CD4-positive, alpha-beta T cell treated with Interleukin-12 subunit alpha and Interleukin-12 subunit beta, for 1 hour (primary cell): ENCODE measurements at regions not wholly inside any gene's neighbourhood (a gene's known extent, or its start where the extent isn't known, plus 50 kb on each side); places are given as distances from the start of the nearest gene placed in this dataset.

ENCODE experiments used
- DNase-seq: peaks from one replicate; pipeline ENCODE4 v3.0.0-alpha.2; 2020

DNA sequence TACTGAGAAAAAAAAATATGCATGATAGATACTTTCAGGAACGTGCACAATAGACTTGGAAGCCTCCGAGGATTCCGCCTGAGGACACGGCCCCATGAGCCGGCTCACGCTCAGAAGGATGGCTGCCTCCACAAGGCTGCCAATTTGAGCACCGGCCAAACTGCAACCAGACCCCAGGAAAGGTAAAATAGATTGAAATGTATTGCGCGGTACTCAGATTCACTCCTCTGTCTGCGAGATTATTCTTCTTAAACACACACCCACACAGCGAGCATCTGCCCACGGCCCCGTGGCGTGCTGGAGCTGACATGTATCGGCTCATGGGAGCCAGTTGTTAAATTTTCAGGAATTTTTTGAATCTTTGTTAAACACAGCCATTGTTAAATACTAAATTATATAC lies 653.2 kb upstream of the MKI67 start:
- DNase-seq, result no peak

DNA sequence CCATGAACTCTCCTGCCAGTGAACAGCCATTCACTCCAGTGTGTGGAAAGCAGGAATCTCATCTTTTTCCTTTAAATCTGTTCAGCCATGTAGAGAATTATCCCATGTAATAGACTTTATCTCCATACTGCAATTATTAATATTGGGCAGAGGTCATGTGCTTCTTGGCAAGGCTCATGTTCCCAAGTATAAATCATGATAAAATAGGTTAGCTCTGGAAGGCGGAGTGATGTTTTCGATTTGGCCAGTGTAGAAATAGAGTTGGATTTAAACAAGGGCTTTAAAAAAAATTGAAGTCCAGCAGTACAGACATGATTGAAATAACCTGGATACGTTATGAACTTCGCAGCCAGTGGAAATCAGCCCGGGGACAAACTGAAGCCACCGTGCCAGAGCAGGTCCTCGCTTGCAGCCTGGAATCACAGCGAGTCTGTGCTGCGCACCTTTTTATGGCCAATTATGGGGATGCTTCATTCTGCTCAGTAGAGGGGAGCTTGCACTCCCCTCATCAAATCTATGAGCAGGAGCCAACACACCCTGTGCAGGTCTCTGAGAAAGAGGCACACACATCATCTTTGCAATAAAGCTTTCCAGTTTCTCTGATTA lies 654.0 kb upstream of the MKI67 start:
- no peak for DNase-seq

DNA sequence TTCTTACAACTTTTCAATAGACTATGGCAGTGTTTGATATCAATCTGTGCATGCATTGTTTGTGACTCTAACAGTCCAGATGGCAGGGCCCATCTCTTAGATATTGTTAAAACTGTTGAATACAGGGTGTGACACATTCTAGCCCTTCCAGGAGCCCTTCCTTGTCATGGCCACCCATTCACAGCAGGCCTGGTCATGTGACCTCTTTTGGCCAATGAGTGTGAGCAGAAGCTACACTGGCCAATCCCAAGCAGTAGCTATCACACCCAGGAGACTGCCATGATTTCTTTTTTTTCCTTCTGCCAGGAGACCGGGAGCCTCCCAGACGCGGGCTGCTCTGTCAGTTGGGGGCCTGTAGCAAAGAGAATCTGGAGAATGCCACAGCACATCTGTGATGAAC lies 655.4 kb upstream of the MKI67 start:
- no peak for DNase-seq

DNA sequence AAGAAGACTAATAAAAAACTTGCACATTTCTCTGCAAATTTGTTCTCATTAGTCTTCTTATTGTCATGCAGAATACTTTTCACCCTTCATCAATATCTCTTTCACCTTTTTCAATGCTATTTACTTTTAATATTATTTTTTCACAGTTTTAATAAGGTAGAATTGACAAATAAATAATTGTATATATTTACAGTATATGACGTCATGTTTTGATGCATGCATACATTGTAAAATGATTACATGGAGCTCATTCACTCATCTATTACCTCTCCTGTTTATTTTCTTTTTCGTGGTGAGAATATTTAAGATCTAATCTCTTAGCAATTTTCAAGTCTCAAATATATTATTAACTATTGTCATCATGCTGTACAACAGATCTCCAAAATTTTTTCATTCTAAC lies 658.2 kb upstream of the MKI67 start:
- DNase-seq, result no peak

DNA sequence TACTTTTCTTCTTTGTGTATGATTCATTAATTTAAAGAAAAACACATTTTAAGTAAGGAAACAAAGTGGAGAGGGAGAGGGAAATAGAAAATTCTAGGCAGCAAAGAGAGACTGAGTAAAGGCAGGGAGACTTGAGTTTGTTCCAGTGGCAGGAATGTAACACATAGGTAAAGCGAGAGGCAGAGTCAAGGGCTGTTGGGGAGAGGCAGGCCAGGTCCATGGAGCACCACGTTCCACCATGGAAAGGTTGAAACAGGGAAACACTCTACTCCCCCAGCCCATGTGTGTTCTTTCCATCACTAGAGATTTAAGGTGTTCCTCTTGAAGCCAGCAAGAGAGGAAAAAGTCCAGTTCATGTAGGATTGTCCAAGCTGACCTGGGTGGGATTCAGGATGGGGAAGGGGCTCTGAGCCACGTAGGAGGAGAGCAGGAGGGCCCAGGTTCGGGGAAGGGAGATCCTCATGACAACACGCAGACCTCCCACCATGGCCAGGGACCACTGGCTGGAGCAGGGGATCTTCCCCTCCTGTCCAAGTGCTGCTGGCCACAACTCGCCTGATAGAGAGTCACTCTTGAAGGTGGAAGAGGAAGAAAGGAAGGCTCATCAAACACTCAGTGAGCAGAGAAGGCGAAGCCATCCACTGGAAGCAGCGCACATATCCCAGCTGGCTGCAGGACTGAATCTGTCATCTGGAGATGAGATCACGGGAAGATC lies 666.4 kb upstream of the MKI67 start:
- DNase-seq, result no peak

DNA sequence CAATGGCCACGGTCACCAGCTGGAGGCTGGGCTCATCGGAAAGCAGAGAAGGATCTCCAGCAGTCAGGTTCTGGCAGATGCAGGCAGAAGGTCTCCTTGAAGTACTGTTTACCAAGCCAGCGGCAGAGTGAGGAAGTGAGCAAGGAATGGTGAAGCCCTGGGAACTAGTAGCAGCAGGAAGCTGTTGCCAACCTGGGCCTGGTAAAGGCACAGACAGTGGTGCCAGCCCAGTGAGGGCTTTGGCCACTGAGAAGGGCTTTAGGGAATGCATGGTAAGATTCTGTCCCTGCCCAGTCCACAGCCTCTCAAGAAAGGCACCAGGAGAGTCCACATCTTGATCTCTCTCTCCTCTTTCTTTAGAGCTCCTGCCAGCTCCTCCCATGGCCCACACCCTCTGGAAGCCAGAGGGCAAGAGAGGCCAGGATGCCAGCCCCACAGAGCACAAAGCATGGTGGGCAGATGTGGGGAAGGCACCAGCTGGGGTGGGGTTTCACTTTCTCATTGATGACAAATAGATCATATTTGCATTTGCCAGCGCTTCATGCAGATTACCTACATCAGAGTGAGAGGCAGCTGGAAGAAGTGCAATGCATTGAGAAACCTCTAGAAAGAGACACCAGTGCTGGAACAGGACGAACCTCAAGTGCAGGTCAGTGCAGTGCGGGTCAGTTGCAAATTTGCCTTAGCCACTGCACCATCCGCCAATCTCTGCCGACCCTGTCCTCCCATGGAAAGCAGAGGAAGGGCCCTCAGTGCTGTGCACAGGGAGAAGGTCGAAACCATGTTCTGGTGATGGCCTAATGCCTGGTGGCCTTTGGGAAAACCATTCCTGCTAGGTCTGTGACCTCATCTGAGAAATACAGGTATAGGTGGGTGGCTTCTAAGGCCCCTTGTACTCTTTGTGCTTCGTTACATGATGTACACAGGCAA lies 667.8 kb upstream of the MKI67 start:
- DNase-seq, result no peak

DNA sequence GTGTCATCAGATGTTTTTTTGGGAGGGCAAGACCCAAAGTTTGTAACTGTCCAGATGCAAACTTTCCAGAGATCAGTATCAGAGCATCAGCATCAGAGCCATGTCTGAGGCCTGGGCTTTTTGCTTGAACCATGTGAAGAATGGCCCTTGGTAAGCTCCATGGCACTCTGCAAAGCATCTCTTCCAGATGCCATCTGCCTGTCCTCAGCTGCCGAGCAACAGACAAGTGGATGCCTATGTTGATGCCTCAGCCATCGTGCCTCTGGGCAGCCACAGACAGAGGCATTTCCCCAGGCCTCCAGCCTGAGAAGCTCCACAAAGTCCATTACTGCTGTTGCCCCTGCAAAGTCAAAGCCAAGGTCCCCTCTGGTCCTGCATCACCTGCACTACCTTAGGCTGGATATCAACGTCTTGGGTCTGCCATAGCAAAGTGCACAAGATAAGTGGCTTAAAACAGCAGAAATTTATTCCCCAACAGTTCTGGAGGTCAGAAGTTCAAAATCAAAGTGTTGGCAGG lies 670.2 kb upstream of the MKI67 start:
- no peak for DNase-seq

DNA sequence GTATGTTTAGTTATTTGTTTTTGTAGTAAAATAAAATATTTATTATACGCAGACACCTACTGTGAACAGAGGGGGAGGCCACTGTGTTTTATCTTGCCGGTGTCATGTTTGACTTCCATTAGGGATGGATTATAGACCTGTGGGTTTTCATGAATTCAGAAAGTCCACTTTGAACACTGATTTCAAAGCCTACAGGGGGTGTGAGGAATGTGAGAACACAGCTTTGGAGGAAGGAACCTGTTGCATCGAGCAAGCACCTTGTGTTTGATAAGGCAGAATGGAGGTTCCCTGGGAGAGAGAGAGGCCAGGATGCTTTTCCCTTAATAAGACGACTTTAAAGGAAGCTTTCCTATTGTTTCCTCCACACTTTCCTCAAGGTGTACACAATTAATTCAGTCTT lies 665.0 kb upstream of the MGMT start:
- no peak for DNase-seq

DNA sequence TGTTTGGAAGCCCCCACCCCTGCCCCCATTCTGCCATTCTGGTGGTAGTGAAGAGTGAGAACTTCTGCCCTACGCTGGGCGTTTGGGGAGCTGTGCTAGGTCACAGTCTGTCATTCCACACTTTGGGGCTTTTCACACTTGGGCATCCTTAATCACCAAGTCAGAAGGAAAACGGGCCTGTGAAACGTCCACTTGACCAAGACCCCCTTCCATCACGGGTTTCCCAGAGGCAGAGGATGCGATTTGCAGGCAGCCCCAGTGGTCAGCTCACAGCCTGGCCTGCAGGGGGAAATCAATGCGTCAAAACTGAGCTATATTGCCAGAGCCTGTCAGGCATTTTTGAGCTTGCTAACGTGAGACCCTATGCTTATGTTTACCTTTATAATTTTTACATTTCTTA lies 663.3 kb upstream of the MGMT start:
- DNase-seq, result no peak

DNA sequence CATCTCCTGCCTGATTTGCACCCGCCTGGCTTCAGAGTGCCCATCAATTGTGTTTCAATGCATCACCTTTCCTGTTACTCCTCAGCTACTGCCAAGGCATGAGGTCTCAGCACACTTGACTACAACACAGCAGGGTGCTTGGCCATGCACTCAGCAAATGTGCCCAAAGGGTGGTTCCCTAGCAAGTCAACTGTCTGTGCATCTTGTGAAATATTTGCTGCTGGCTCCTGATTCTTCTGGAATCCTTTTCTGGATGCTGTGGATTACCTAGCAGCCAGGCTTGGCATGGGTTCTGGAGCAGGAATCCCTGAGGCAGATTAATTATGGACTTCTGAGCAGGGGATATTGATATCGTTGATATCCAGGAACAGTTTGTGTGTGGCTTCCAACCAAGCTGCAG lies 662.6 kb upstream of the MGMT start:
- no peak for DNase-seq

DNA sequence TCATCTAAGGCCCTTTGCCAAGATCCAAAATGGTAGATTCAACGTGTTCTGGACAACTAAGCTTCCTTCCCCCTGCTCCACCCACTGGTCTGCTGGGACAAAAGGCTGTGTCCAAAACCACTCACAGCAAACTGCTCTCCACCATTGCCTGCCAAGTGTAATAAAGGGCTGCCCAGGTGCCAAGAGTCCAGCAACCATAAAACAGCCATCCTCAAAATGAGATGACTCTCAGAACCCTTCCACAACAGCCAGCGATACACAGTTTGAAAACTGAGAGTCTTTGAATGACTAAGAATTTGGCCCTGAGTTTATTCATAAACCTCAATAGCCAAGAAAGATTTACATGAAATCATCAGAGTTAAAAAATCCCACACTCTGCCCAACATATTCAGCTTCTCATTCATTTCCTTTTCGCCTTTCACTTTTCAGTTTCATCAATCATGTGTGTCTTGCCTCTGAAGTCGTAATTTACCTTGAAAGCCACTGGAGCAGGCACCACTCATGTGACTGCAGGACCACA lies 658.1 kb upstream of the MGMT start:
- no peak for DNase-seq

DNA sequence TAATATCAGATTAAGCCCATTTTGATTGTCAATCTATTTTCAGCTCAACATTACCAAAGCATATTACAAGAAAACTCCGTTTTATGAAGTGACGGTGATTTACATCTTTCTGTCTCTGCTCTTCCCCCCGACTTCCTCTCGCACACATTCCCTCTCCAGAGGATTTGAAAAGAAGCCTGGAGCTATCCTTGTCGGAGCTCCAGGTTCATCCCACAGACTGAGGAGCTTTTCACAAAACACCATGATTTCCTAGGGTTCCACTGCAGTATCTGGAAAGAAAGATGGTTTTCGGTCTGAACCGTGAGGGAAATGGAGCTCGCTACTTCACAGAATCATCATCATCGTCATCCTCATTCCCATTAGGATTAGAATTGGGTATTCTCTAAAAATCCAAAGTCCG lies 655.5 kb upstream of the MGMT start:
- no peak for DNase-seq

DNA sequence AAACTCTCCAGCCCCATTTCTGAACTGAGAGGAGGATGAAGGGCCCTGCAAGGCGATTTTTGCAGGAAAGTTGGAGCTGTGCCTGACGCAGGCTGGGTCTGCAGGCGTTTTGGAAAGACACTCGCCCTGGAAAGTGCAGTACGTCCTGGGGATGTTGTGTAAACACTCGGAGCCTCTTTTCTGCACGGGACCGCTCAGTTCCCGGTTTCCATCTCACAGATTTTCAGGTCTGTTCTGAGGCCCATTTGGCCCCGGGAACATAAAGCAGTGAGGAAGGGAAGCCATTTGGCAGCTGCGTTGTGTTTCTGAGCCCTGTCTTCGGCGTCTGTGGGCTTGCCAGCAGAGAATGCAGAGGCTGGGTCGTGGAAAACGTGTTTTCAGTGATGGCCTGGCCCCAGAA lies 655.0 kb upstream of the MGMT start:
- no peak for DNase-seq

DNA sequence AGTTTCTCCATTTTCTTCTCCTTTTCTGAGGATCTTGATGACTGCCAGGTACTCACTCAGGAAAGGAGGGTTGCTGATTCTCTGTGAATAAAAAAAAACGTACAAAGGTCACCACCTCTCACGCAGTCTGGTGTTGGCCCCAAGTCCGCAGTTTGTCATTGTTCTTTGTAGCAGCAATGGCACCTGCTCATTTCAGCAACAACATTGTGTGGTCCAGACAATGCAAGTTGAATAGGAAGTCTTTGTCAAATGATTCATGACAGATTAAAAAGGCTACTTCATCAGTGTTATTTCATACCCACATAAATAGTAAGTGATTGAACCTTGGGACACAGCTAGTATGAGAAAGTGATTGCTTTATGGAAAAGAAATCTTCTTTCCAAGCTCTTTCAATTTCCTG lies 653.5 kb upstream of the MGMT start:
- no peak for DNase-seq

DNA sequence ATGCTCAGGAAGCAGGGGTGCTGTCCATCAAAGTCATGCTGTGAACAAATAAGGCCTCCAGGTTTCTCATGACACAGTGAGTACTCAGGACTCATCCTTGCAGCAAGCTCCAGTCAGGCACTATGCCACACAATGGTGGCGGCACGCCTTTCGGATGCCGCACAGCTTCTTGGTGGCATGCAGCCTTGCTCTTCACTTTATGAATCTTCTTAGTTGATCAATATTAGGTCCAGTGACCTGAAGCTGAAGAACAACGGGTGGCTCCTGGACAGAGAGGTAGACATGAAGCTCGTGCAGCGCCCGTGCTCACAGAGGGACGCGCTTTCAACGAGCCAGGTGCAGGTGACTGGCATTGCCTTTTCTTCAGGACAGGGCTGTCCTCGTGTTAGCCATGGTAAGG lies 653.0 kb upstream of the MGMT start:
- DNase-seq, result no peak

DNA sequence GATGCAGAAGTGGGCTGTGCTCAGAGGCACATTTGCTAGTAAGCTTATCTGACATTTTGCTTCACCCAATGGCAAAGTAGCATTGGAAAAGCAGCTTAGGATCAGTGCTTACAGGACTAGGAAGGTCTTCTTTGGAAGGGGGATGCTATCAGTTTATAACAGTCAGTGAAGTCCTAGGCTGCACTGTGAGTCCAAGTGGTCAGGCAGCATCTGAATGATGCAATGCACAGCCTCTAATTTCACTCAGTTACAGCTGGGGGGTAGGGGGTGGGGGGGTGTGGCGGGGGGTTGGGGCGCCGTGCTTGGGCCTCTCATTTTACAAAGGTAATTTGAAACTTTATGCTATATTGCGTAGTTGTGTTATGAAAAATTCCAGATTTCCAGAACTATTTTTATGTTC lies 652.3 kb upstream of the MGMT start:
- DNase-seq, result no peak

DNA sequence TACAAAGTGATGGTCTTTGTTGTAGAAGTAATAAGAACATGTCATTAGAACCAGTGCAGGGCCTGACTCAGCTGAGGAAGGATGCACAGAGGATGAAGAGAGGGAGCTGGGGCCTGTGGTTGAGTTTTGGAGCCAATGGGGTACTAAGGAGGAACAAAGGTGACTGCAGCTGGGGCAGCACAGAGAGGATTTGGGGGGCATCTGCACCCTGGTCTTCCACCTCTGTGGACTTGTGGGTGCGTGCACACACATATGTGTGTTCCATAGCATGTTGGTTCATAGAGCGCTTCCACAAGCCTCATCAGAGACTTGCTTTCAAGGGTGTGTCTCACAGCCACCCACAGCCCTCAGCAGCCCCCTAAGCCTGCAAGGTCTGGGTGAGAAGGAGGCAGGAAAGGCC lies 650.3 kb upstream of the MGMT start:
- no peak for DNase-seq

DNA sequence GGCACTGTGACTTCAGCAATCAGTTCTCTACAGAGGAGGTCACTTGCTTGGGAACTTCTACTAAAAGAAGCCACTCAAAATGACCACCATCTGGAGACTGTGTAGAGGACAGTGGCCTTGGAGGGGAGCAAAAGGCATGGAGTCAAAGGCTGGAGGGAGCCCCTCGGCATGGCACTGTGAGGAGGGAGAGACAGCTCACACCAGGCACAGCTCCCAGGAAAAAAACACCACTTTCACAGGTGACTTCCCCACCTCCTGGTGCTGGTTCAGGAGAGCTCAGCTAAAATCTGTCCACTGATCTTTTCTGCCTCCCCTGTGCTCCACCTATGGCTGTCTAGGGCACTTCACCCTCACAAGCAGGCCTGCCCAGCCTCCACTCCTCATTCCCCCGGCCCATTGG lies 649.4 kb upstream of the MGMT start:
- DNase-seq, result no peak

DNA sequence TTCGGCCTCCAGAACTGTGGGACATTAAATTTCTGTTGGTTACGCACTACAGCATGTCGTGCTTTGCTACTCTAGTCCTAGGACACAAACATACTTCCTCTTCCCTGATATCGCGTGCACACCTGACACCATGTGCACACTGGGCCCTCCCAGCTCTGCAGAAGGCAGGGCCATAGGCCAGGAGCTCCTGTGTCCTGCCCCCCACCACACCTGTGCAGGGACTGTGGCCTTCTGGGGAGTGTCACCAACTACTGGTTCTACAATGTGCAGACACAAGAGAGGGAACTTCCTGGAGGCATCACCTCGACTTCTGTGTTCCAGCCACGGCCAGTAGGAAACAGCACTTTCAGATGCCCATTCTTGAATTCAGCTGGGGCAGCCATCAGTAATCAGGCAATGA lies 646.4 kb upstream of the MGMT start:
- no peak for DNase-seq

DNA sequence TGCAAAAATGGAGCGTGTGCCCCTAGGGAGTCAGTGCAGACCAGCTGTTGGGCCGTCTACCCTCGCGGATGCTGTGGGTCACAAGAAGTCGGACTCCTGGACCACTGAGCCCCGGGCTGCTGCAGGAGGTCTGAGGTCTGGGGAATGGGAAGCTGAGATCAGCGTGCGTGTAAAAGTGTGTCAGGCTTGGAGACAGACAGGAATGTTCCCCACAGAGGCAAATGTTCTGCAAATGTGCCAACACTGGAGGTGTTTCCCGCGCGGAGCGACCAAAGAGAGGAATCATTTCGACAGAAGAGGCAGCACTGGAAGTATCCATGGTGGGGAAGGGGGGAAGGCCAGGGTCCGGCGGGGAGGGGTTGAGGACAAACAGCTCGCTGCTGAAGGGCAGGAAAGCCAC lies 643.8 kb upstream of the MGMT start:
- DNase-seq, result no peak

DNA sequence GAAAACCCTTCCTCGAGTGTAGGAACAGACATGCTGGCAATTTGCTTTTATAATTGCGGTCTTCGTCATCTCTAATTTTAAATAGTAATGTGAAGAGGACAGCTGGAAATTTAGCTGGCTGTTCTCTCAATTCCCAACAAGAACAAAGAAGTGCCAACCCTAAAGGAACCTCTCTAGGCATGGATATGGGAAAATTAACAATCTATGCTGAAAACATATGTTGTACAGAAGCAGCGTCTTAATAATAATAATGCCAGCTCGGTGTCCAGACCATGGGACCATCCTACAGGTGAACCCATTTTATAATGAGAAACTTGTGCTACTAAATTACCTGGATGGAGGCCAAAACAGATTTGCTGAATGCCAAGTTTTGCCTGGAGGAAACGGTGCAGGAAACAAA lies 641.4 kb upstream of the MGMT start:
- no peak for DNase-seq

DNA sequence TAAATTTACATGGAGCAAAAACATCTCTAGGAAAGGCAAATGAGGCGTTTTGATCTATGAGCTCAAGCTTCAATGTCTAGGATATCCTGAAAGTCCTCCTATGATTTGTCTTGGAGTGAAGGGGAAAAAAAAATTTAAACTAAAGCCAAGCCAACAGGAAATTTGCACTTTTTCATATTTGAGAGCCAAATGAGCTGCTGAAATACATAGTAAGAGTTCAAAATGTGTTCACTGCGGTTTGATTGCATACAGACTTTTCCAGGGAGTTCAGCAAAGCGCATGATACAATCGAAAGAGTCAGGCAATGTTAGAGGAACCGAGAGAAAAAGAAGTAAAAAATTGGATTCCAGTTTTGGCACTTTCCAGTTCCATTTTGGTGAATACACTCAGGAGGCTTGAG lies 633.4 kb upstream of the MGMT start:
- DNase-seq, result no peak

DNA sequence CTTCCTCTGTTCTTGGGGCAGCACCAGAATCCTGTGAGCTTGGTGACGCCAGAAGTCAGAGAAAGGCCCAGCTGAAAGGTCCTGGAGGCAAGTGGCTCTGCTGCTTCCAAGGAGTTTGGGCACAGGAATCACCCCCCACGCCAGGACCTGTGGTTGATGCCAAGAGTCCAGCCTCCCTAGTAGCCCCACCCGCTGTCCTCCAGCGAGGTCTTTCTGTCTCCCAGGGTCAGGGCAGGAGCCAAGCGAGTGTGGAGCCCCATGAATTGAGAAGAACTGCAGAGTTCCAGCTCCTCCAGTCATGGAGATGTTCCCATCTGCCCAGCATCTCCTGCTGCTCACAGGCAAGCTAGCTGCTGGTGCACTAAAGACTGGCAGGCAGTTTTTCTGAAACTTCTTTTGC lies 631.7 kb upstream of the MGMT start:
- DNase-seq, result no peak

DNA sequence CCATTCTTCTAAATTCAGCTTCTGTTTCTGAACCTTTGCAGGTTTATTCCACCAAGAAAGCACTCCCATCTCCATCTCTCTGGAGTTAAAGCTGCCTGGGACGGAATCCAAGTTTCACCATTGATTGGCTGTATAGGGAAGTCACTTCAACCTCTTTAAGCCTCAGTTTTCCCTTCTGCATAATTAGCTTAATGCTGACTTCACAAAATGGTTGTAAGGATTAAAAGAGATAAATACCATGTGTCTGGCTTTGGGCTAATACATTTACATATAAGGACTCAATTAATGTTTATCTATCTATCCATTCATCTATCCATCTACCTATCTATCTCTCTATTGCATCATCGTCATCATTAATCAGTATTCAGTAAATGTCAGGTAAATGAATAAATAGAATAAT lies 629.6 kb upstream of the MGMT start:
- DNase-seq, result no peak
